ENCODE measurements at regions not wholly inside any gene's neighbourhood (a gene's known extent, or its start where the extent isn't known, plus 50 kb on each side); places are given as distances from the start of the nearest gene placed in this dataset.
"Not testable (repeated sequence)": the region's sequence is repeated elsewhere in the genome, so short reads cannot be mapped to it uniquely, and the experiment has no call there.

GRCh38 chr7:22032356-22032755, 86.7 kb upstream of the CDCA7L start:
- TF ChIP-seq CTCF, POLR2A, EP300 (IDR thresholded peaks at IDR 0.05): not testable (repeated sequence)

Measured in tibial nerve (tissue), 4 donors.